Right lobe of liver (tissue), 4 donors: ENCODE measurements at regions not wholly inside any gene's neighbourhood (a gene's known extent, or its start where the extent isn't known, plus 50 kb on each side); places are given as distances from the start of the nearest gene placed in this dataset.

Source experiments
- POLR2A ChIP-seq: fragments of 450-650 bp; IDR thresholded peaks from one replicate; pipeline ENCODE4 v1.6.1; 2017; ENCODE audit warnings: antibody characterized with exemption, mild to moderate bottlenecking
- TF ChIP-seq, protein P1 (sequence below), 4 donors: fragments of 200-600 bp in 3 of 4; fragments of 450-650 bp in 1 of 4; IDR thresholded peaks; one replicate each; pipeline versions ENCODE4 v1.5.1 to v1.8.0; 2016 to 2022; ENCODE audit warnings: antibody characterized with exemption in 4 of 4, mild to moderate bottlenecking in 2 of 4
- donor health status: DM: no; HTN: no; CAD: no.
- donor health status: DM: no; HTN: no; CAD: no.
- donor health status: DM: no; HTN: yes; CAD: no.

DNA sequence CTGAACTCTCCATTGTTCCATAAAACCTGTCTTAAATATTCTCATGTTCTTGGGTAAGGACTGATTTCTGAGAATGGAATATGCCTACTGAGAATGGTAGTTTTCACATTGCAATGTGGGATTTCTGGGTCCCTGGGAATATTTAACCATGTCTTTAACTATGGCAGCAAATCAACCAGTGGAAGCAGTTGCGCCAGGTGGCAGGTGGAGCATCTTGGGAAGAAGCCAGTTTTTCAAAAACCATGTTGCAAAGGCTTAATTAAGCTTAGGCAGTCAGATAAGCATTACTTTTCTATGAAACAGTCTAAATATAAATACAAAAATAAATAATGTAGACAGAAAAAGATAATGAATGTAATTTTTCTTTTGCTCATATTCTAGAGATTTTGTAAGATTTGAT lies 448.1 kb downstream of the ADAMTS20 start:
- TF ChIP-seq, protein P1, sequence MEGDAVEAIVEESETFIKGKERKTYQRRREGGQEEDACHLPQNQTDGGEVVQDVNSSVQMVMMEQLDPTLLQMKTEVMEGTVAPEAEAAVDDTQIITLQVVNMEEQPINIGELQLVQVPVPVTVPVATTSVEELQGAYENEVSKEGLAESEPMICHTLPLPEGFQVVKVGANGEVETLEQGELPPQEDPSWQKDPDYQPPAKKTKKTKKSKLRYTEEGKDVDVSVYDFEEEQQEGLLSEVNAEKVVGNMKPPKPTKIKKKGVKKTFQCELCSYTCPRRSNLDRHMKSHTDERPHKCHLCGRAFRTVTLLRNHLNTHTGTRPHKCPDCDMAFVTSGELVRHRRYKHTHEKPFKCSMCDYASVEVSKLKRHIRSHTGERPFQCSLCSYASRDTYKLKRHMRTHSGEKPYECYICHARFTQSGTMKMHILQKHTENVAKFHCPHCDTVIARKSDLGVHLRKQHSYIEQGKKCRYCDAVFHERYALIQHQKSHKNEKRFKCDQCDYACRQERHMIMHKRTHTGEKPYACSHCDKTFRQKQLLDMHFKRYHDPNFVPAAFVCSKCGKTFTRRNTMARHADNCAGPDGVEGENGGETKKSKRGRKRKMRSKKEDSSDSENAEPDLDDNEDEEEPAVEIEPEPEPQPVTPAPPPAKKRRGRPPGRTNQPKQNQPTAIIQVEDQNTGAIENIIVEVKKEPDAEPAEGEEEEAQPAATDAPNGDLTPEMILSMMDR (IDR thresholded peaks at IDR 0.05), result no peak
- no peak for TF ChIP-seq POLR2A
